Gastroesophageal sphincter (tissue), 4 donors: ENCODE measurements at regions not wholly inside any gene's neighbourhood (a gene's known extent, or its start where the extent isn't known, plus 50 kb on each side); places are given as distances from the start of the nearest gene placed in this dataset.

Experiments used
- ATAC-seq: fragments of 150-250 bp; one replicate; pipeline ENCODE4 v1.9.1; 2016; ENCODE audit warnings: mild to moderate bottlenecking, moderate library complexity
- H3K27ac ChIP-seq, 4 donors: fragments of 200-600 bp; sonication (generic) in 3 of 4; 1 replicate in 3 of 4; 2 replicates in 1 of 4; pipeline ENCODE4 v1.5.1; 2016 to 2019
- H3K27me3 ChIP-seq: fragments of 200-600 bp; sonication (generic); one replicate; pipeline ENCODE4 v1.5.1; 2019
- H3K36me3 ChIP-seq, 2 donors: fragments of 200-600 bp; sonication (generic); one replicate each; pipeline ENCODE4 v1.5.1; 2019; ENCODE audit warnings: control low read depth in 1 of 2
- H3K4me1 ChIP-seq, 3 donors: fragments of 200-600 bp; sonication (generic); 1 replicate in 2 of 3; 2 replicates in 1 of 3; pipeline ENCODE4 v1.5.1; 2016 to 2019; ENCODE audit warnings: control low read depth in 2 of 3
- H3K4me3 ChIP-seq, 2 donors: fragments of 200-600 bp; sonication (generic); one replicate each; pipeline ENCODE4 v1.5.1; 2019; ENCODE audit warnings: mild to moderate bottlenecking in 1 of 2, moderate library complexity in 1 of 2
- H3K9me3 ChIP-seq, 3 donors: fragments of 200-600 bp; sonication (generic); one replicate each; pipeline ENCODE4 v1.5.1; 2017 to 2019; ENCODE audit warnings: control low read depth in 2 of 3
- CTCF ChIP-seq, 4 experiments: fragments of 200-600 bp in 2 of 4; fragments of 450-650 bp in 2 of 4; sonication (generic) in 1 of 4; IDR thresholded peaks; one replicate each; pipeline ENCODE4 v1.5.1; 2017 to 2019; ENCODE audit warnings: antibody characterized with exemption in 4 of 4, mild to moderate bottlenecking in 2 of 4, moderate library complexity in 2 of 4
- EP300 ChIP-seq: sonication (generic); formaldehyde crosslinking; IDR thresholded peaks from one replicate; pipeline ENCODE4 v1.6.1; 2017; ENCODE audit warnings: antibody characterized with exemption, mild to moderate bottlenecking
- POLR2A ChIP-seq, 2 donors: fragments of 450-650 bp; IDR thresholded peaks; one replicate each; pipeline ENCODE4 v1.6.1; 2017; ENCODE audit warnings: antibody characterized with exemption in 2 of 2, mild to moderate bottlenecking in 2 of 2, moderate library complexity in 1 of 2
- POLR2AphosphoS5 ChIP-seq: sonication (generic); formaldehyde crosslinking; IDR thresholded peaks from one replicate; pipeline ENCODE4 v1.6.1; 2017; ENCODE audit warnings: antibody characterized with exemption
- WGBS, 2 donors: methylation state at CpG; one replicate each; pipeline ENCODE4 v1.1.5; 2018; ENCODE audit warnings: low coverage in 1 of 2; 5-methylcytosine and 5-hydroxymethylcytosine counted together

DNA sequence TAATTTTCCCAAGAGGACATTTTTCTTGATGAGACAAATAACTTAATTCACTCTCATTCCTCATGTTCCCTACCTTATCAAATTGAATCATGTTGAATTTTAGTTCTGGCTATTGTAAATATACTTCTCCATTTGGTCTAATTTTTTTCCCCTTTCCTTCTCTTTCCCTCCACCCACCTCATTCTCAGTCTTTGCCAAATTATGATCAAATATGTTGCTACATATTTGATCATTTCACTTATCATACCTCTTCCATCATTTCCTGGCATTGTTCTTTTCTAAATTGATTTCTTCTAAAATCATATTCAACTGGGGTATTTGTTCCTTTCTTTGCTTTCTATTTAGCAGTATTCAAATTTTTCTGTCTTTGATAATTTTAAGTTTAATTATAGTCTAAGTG lies 52.3 kb downstream of the HDGFL1 start:
- no peak overlapping the region for H3K4me3 ChIP-seq
- H3K9me3 ChIP-seq = peaks cover 0 to 19% (median 0%) of the 10 kb centered on the region in 3 donors
- no peaks in the 10 kb centered on the region for H3K36me3 ChIP-seq
- no peaks in the 10 kb centered on the region for H3K4me1 ChIP-seq
- no peak overlapping the region for H3K27ac ChIP-seq
- no peak for ATAC-seq
- no peaks in the 10 kb centered on the region for H3K27me3 ChIP-seq
- TF ChIP-seq EP300 (no peak), POLR2AphosphoS5 (no peak), CTCF (IDR thresholded peaks at IDR 0.05) (no peak), POLR2A (IDR thresholded peaks at IDR 0.05) (no peak)

DNA sequence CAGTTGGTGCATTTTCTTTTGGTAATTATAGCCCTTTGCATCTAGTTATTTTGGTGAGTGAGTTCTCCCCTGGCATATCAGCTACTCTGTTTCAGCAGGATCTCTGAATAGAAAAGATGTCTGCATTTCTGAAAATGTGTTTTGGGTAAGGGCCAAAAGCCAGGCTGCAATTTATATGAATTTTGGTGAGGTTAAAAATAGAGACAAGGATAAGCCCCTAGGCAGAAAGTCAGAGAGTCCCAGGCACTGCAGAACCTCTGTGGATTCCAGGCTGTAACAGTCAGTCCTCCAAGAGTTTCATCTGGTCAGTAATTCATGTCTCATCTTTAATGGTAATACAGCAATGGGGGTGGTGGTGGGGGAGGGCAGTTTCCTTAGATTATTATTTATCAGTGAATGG lies 53.0 kb downstream of the HDGFL1 start:
- Histone ChIP-seq H3K27me3 (no peaks in the 10 kb centered on the region), H3K4me1 (no peaks in the 10 kb centered on the region), H3K9me3 (peaks cover 0 to 21% (median 0%) of the 10 kb centered on the region in 3 donors), H3K4me3 (no peak overlapping the region), H3K27ac (no peak overlapping the region), H3K36me3 (no peaks in the 10 kb centered on the region)
- no peak for ATAC-seq
- TF ChIP-seq POLR2AphosphoS5 (no peak), POLR2A (IDR thresholded peaks at IDR 0.05) (no peak), CTCF (IDR thresholded peaks at IDR 0.05) (no peak), EP300 (no peak)

- no peak for ATAC-seq
- 91 to 100% methylated on average over 3 of the region's 3 CpGs for WGBS, 2 donors
Measured at GRCh38 chr6:22622813-22623212, 53.4 kb downstream of the HDGFL1 start.

GRCh38 chr6:22627644-22628043 lies 58.3 kb downstream of the HDGFL1 start:
- no peak overlapping the region for H3K27ac ChIP-seq
- no peaks in the 10 kb centered on the region for H3K36me3 ChIP-seq
- 90 to 94% methylated on average over 2 of the region's 2 CpGs for WGBS, 2 donors
- peaks cover 0 to 6% (median 0%) of the 10 kb centered on the region in 3 donors for H3K4me1 ChIP-seq
- ATAC-seq = no peak
- H3K9me3 ChIP-seq = peaks cover 0 to 10% (median 0%) of the 10 kb centered on the region in 3 donors
- no peak for TF ChIP-seq POLR2A (IDR thresholded peaks at IDR 0.05)
- no peak for TF ChIP-seq CTCF (IDR thresholded peaks at IDR 0.05)
- no peak for TF ChIP-seq EP300
- no peak for TF ChIP-seq POLR2AphosphoS5
- no peak overlapping the region for H3K4me3 ChIP-seq
- no peaks in the 10 kb centered on the region for H3K27me3 ChIP-seq

More at GRCh38 chr6:22622813-22623212, 53.4 kb downstream of the HDGFL1 start:
- H3K27ac ChIP-seq = no peak overlapping the region
- no peaks in the 10 kb centered on the region for H3K4me1 ChIP-seq
- no peaks in the 10 kb centered on the region for H3K27me3 ChIP-seq
- peaks cover 0 to 21% (median 0%) of the 10 kb centered on the region in 3 donors for H3K9me3 ChIP-seq
- H3K4me3 ChIP-seq = no peak overlapping the region
- no peak for TF ChIP-seq CTCF (IDR thresholded peaks at IDR 0.05)
- TF ChIP-seq POLR2AphosphoS5 = no peak
- TF ChIP-seq POLR2A (IDR thresholded peaks at IDR 0.05) = no peak
- no peak for TF ChIP-seq EP300
- H3K36me3 ChIP-seq = no peaks in the 10 kb centered on the region

- H3K4me1 ChIP-seq = peaks cover 0 to 6% (median 0%) of the 10 kb centered on the region in 3 donors
- peaks cover 0 to 10% (median 0%) of the 10 kb centered on the region in 3 donors for H3K9me3 ChIP-seq
- no peak overlapping the region for H3K27ac ChIP-seq
- H3K27me3 ChIP-seq = no peaks in the 10 kb centered on the region
- TF ChIP-seq POLR2AphosphoS5 (no peak), POLR2A (IDR thresholded peaks at IDR 0.05) (no peak), CTCF (IDR thresholded peaks at IDR 0.05) (no peak), EP300 (no peak)
- H3K4me3 ChIP-seq = no peak overlapping the region
- no peaks in the 10 kb centered on the region for H3K36me3 ChIP-seq
- no peak for ATAC-seq
- WGBS, 2 donors = 20% methylated on average over 1 of the region's 2 CpGs; no CpG with 5 or more reads in 1 of the 2 donors
Measured at GRCh38 chr6:22631091-22631490, 61.7 kb downstream of the HDGFL1 start.
